Adrenal gland (tissue), 9 donors: ENCODE measurements at regions not wholly inside any gene's neighbourhood (a gene's known extent, or its start where the extent isn't known, plus 50 kb on each side); places are given as distances from the start of the nearest gene placed in this dataset.

Experiments
- DNase-seq, 7 donors: peaks; one replicate each; pipeline ENCODE4 v3.0.0-alpha.2; 2019 to 2020
- H3K27ac ChIP-seq, 5 donors: fragments of 200-600 bp; sonication (generic) in 4 of 5; 1 replicate in 3 of 5; 2 replicates in 2 of 5; pipeline versions ENCODE4 v1.5.1 to v1.8.0; 2016 to 2020; ENCODE audit warnings: mild to moderate bottlenecking in 1 of 5
- H3K27me3 ChIP-seq: fragments of 200-600 bp; 2 replicates; pipeline ENCODE4 v1.8.0; 2021
- H3K36me3 ChIP-seq, 2 donors: fragments of 200-600 bp; replicated peaks in 1 of 2; 1 replicate in 1 of 2; 2 replicates in 1 of 2; pipeline versions ENCODE4 v1.5.1 to v1.8.0; 2018 to 2022
- H3K4me1 ChIP-seq, 2 donors: fragments of 200-600 bp; replicated peaks in 1 of 2; 1 replicate in 1 of 2; 2 replicates in 1 of 2; pipeline versions ENCODE4 v1.5.1 to v1.8.0; 2018 to 2021
- H3K4me3 ChIP-seq, 4 donors: fragments of 200-600 bp; sonication (generic) in 3 of 4; one replicate each; pipeline ENCODE4 v1.5.1; 2016 to 2018
- H3K9me3 ChIP-seq, 3 donors: fragments of 200-600 bp; sonication (generic) in 1 of 3; replicated peaks in 1 of 3; 1 replicate in 2 of 3; 2 replicates in 1 of 3; pipeline versions ENCODE4 v1.5.1 to v1.8.0; 2016 to 2021
- CTCF ChIP-seq, 6 experiments: fragments of 450-650 bp in 4 of 6; fragments of 200-600 bp in 2 of 6; sonication (generic) in 1 of 6; IDR thresholded peaks; 1 replicate in 5 of 6; 2 replicates in 1 of 6; pipeline versions ENCODE4 v1.5.1 to v1.8.0; 2016 to 2021; ENCODE audit warnings: antibody characterized with exemption in 6 of 6, mild to moderate bottlenecking in 2 of 6, moderate library complexity in 1 of 6
- POLR2A ChIP-seq, 2 donors: fragments of 450-650 bp; IDR thresholded peaks; one replicate each; pipeline ENCODE4 v1.6.1; 2017; ENCODE audit warnings: antibody characterized with exemption in 2 of 2, mild to moderate bottlenecking in 2 of 2, moderate library complexity in 1 of 2
- WGBS, 4 donors: extraction: QIAGEN DNeasy Blood & Tissue Kit in 2 of 4; methylation state at CpG; one replicate each; pipeline versions ENCODE4 v1.1.5 to v1.1.7; 2013 to 2017; 5-methylcytosine and 5-hydroxymethylcytosine counted together
- intact Hi-C, 2 donors: fragments of 100-400 bp; cut with DNase I; formaldehyde crosslinking; loops; one replicate each; pipeline versions ENCODE4 v1.14.1 to v1.15.0; 2022 to 2023
- donor health status: healthy with polysubstance abuse.
- donor health status: Bipolar disorder and iron deficiency.
- donor health status: DM: yes; HTN: yes; CAD: no.
- donor health status: DM: no; HTN: no; CAD: no.
- donor health status: DM: no; HTN: no; CAD: no.

GRCh38 chr21:27675306-27675705, 708.4 kb upstream of the ADAMTS5 start:
- no peaks in the 10 kb centered on the region for H3K4me1 ChIP-seq
- no peaks in the 10 kb centered on the region for H3K36me3 ChIP-seq
- intact Hi-C loops = no loop called here
- no peak overlapping the region for H3K4me3 ChIP-seq
- H3K27me3 ChIP-seq = no peaks in the 10 kb centered on the region
- H3K9me3 ChIP-seq = no peaks in the 10 kb centered on the region
- no peak for DNase-seq
- WGBS, 4 donors = 76 to 89% (median 82%) methylated on average over 4 of the region's 4 CpGs
- TF ChIP-seq CTCF (IDR thresholded peaks at IDR 0.05) = no peak
- no peak for TF ChIP-seq POLR2A (IDR thresholded peaks at IDR 0.05)
- no peak overlapping the region for H3K27ac ChIP-seq

- no peaks in the 10 kb centered on the region for H3K4me1 ChIP-seq
- H3K36me3 ChIP-seq = no peaks in the 10 kb centered on the region
- no peak for TF ChIP-seq CTCF (IDR thresholded peaks at IDR 0.05)
- TF ChIP-seq POLR2A (IDR thresholded peaks at IDR 0.05) = no peak
- H3K27ac ChIP-seq = no peak overlapping the region
- no peak overlapping the region for H3K4me3 ChIP-seq
- 81 to 86% (median 82%) methylated on average over 4 of the region's 4 CpGs for WGBS, 4 donors
- intact Hi-C loops = no loop called here
- H3K9me3 ChIP-seq = no peaks in the 10 kb centered on the region
- no peaks in the 10 kb centered on the region for H3K27me3 ChIP-seq
- DNase-seq = no peak
Measured at GRCh38 chr21:27674041-27674615, 707.2 kb upstream of the ADAMTS5 start.

- Histone ChIP-seq H3K36me3 (no peaks in the 10 kb centered on the region), H3K4me3 (no peak overlapping the region), H3K9me3 (no peaks in the 10 kb centered on the region), H3K27me3 (no peaks in the 10 kb centered on the region), H3K4me1 (no peaks in the 10 kb centered on the region), H3K27ac (no peak overlapping the region)
- DNase-seq = no peak
- no peak for TF ChIP-seq POLR2A (IDR thresholded peaks at IDR 0.05)
- no peak for TF ChIP-seq CTCF (IDR thresholded peaks at IDR 0.05)
- intact Hi-C loops = no loop called here
Measured at GRCh38 chr21:27673581-27673980, 706.7 kb upstream of the ADAMTS5 start.

- Histone ChIP-seq H3K4me1 (no peaks in the 10 kb centered on the region), H3K36me3 (no peaks in the 10 kb centered on the region), H3K27me3 (no peaks in the 10 kb centered on the region), H3K27ac (no peak overlapping the region), H3K4me3 (no peak overlapping the region), H3K9me3 (no peaks in the 10 kb centered on the region)
- no peak for DNase-seq
- 35 to 52% (median 46%) methylated on average over 1 of the region's 1 CpG for WGBS, 4 donors
- intact Hi-C loops = no loop called here
- TF ChIP-seq CTCF (IDR thresholded peaks at IDR 0.05) = no peak
- no peak for TF ChIP-seq POLR2A (IDR thresholded peaks at IDR 0.05)
Measured at GRCh38 chr21:27671207-27671606, 704.3 kb upstream of the ADAMTS5 start.
